K562 (cell line): ENCODE measurements at regions not wholly inside any gene's neighbourhood (a gene's known extent, or its start where the extent isn't known, plus 50 kb on each side); places are given as distances from the start of the nearest gene placed in this dataset.

Experiments used
- EZH2 ChIP-seq: IDR thresholded peaks from 2 replicates; pipeline ENCODE4 v1.6.1; 2012; ENCODE audit warnings: low read depth, mild to moderate bottlenecking, inconsistent platforms, low read length, borderline replicate concordance
- NR2C2 ChIP-seq, 2 experiments: fragments of 200-800 bp in 1 of 2; sonication (Bioruptor generic) in 1 of 2; sonication (generic) in 1 of 2; formaldehyde crosslinking in 1 of 2; IDR thresholded peaks; 2 replicates each; pipeline versions ENCODE4 v1.6.1 to v1.8.0; 2016 to 2022; ENCODE audit warnings: mild to moderate bottlenecking in 1 of 2, missing compliant biosample characterization in 1 of 2, missing genetic modification characterization in 1 of 2, missing genetic modification reagents in 1 of 2
- RFX5 ChIP-seq: IDR thresholded peaks from 2 replicates; pipeline ENCODE4 v1.6.1; 2011; ENCODE audit warnings: low read depth, mild to moderate bottlenecking, improper control_type of control experiment, low read length
- TCF3 ChIP-seq: sonication (generic); formaldehyde crosslinking; IDR thresholded peaks from 2 replicates; pipeline ENCODE4 v1.4.0; 2020; ENCODE audit warnings: mild to moderate bottlenecking, missing genetic modification reagents
- USF2 ChIP-seq: sonication (generic); formaldehyde crosslinking; IDR thresholded peaks from 2 replicates; pipeline ENCODE4 v1.5.0; 2020; ENCODE audit warnings: missing genetic modification reagents

- TF ChIP-seq EZH2 (no peak), USF2 (no peak), TCF3 (CRISPR knock-in tag) (no peak), RFX5 (no peak), NR2C2 (CRISPR knock-in tag; IDR thresholded peaks at IDR 0.05) (no peak), NR2C2 (tag; IDR thresholded peaks at IDR 0.05) (no peak)
These were observed 182.0 kb downstream of the KLF13 start for GRCh38 chr15:31508656-31509055.
